ENCODE measurements at regions not wholly inside any gene's neighbourhood (a gene's known extent, or its start where the extent isn't known, plus 50 kb on each side); places are given as distances from the start of the nearest gene placed in this dataset.
A peak's percentile ranks its signal among the peaks of the same experiment; 100 is the strongest.
"Not testable (repeated sequence)": the region's sequence is repeated elsewhere in the genome, so short reads cannot be mapped to it uniquely, and the experiment has no call there.

GRCh38 chr1:193457676-193458075 is 271.3 kb upstream of the B3GALT2 start:
- DNase-seq (ENCODE audit: low spot score) = no peak

GRCh38 chr1:193456811-193457280 is 270.4 kb upstream of the B3GALT2 start:
- no peak for DNase-seq (ENCODE audit: low spot score)

- DNase-seq (ENCODE audit: low spot score) = no peak
Measured at GRCh38 chr1:193451606-193452005, 265.2 kb upstream of the B3GALT2 start.

GRCh38 chr1:193451001-193451400 is 264.6 kb upstream of the B3GALT2 start:
- no peak for DNase-seq (ENCODE audit: low spot score)

GRCh38 chr1:193448682-193449461 is 262.5 kb upstream of the B3GALT2 start:
- DNase-seq (ENCODE audit: low spot score) = no peak

- DNase-seq (ENCODE audit: low spot score) = no peak
Measured at GRCh38 chr1:193443886-193444285, 257.5 kb upstream of the B3GALT2 start.

- no peak for DNase-seq (ENCODE audit: low spot score)
Measured at GRCh38 chr1:193438771-193439170, 252.4 kb upstream of the B3GALT2 start.

GRCh38 chr1:193438312-193438711 is 251.9 kb upstream of the B3GALT2 start:
- no peak for DNase-seq (ENCODE audit: low spot score)

- no peak for DNase-seq (ENCODE audit: low spot score)
Measured at GRCh38 chr1:193437785-193438184, 251.4 kb upstream of the B3GALT2 start.

GRCh38 chr1:193437333-193437732 is 250.9 kb upstream of the B3GALT2 start:
- DNase-seq (ENCODE audit: low spot score) = not testable (repeated sequence)

- DNase-seq (ENCODE audit: low spot score) = no peak
Measured at GRCh38 chr1:193435781-193436180, 249.4 kb upstream of the B3GALT2 start.

- DNase-seq (ENCODE audit: low spot score) = peak; percentile 40
Measured at GRCh38 chr1:193434319-193434718, 247.9 kb upstream of the B3GALT2 start.

- no peak for DNase-seq (ENCODE audit: low spot score)
Measured at GRCh38 chr1:193433599-193433998, 247.2 kb upstream of the B3GALT2 start.

GRCh38 chr1:193432979-193433587 is 246.7 kb upstream of the B3GALT2 start:
- no peak for DNase-seq (ENCODE audit: low spot score)

- DNase-seq (ENCODE audit: low spot score) = peak; percentile 27
Measured at GRCh38 chr1:193431265-193431977, 245.0 kb upstream of the B3GALT2 start.

GRCh38 chr1:193427524-193427923 is 241.1 kb upstream of the B3GALT2 start:
- no peak for DNase-seq (ENCODE audit: low spot score)

GRCh38 chr1:193426061-193426460 is 239.6 kb upstream of the B3GALT2 start:
- no peak for DNase-seq (ENCODE audit: low spot score)

GRCh38 chr1:193421487-193421886 is 235.1 kb upstream of the B3GALT2 start:
- no peak for DNase-seq (ENCODE audit: low spot score)

- no peak for DNase-seq (ENCODE audit: low spot score)
Measured at GRCh38 chr1:193419295-193419694, 232.9 kb upstream of the B3GALT2 start.

GRCh38 chr1:193418745-193419058 is 232.3 kb upstream of the B3GALT2 start:
- DNase-seq (ENCODE audit: low spot score) = no peak

GRCh38 chr1:193417945-193418744 is 231.7 kb upstream of the B3GALT2 start:
- DNase-seq (ENCODE audit: low spot score) = peak; percentile 70

GRCh38 chr1:193417403-193417802 is 231.0 kb upstream of the B3GALT2 start:
- DNase-seq (ENCODE audit: low spot score) = peak; percentile 61
